T-helper 1 cell treated with Interleukin-12 subunit alpha and Interleukin-12 subunit beta and Interleukin-4 antibody, amounts not matched to agents 30 ng/mL and 1 ng/mL, for 36 hours (primary cell): ENCODE measurements at regions not wholly inside any gene's neighbourhood (a gene's known extent, or its start where the extent isn't known, plus 50 kb on each side); places are given as distances from the start of the nearest gene placed in this dataset.
"Not testable (repeated sequence)": the region's sequence is repeated elsewhere in the genome, so short reads cannot be mapped to it uniquely, and the experiment has no call there.

Source experiments
- intact Hi-C: fragments of 100-400 bp; cut with micrococcal nuclease; formaldehyde crosslinking; loops from one replicate; pipeline ENCODE4 v1.15.1; 2024

DNA sequence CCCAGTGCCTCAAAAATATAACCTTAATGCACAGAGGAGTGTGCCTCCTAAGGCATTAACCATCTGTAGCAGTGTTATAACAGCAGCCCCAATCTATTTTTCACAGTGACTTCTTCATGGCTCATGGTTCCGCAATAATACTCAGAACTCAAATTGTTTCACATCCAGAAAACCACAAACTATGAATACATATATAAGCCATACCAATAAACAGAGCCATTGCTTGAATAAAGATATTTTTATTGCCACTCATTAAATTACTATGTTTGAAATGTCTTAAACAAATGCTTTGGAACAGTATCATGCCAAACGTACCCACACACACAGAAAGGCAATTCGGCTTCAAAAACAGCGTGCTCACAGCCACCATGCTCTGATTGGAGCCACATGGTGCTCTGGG, 629.3 kb upstream of the NRP1 start:
- intact Hi-C loops, result no loop called here

DNA sequence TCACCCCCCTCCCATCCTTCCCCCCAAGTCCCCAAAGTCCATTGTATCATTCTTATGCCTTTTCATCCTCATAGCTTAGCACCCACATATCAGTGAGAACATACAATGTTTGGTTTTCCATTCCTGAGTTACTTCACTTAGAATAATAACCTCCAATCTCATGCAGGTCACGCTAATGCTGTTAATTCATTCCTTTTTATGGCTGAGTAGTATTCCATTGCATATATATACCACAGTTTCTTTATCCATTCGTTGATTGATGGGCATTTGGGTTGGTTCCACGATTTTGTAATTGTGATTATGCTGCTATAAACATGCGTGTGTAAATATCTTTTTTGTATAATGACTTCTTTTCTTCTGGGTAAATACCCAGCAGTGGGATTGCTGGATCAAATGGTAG, 621.9 kb upstream of the NRP1 start:
- intact Hi-C loops, result not testable (repeated sequence)

DNA sequence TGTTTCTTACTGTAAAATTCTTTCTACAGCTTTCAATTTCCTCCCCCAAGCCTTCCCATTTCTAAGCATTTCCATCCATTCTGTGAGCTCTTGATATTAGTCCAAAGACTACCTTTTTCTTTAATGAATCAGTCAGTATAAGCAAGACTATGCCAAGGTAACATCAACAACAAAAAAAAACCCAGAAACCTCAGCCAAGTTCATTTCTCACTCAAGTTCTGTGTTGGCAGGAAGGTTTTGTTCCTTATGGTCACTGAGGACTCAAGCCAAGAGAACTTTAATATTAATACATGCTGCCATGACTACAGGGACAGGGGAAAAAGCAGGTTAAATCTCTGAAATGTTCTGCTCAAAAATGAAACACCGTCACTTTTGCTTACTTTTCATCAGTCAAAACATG, 621.2 kb upstream of the NRP1 start:
- intact Hi-C loops, result no loop called here

DNA sequence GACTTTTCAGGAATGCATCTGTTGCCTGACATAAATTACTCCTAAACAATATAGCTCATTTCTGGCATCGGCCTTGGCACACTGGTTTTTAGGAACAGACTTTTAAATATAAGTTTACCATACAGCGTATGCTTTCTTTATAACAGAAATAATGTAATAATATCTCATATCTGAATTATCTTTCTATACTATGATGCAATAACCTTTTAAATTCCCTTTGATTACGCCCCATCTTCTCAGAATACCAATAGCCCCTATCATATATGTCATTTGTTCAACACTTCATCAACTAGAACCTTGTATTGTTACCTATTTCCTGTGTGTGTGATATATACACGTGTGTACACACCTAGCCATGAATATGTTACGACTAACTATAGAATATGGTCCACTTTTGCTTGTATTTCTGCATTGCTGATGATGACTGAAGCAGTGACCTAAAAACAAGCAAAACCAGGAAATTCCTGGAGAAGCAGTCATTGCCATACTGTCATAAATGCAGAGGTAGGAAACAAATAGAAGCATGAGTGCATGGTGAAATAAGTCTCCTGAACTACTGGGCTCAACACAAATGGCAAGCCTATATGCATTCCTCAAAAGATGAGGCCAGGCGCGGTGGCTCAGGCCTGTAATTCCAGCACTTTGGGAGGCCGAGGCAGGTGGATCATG, 618.4 kb upstream of the NRP1 start:
- intact Hi-C loops, result no loop called here

DNA sequence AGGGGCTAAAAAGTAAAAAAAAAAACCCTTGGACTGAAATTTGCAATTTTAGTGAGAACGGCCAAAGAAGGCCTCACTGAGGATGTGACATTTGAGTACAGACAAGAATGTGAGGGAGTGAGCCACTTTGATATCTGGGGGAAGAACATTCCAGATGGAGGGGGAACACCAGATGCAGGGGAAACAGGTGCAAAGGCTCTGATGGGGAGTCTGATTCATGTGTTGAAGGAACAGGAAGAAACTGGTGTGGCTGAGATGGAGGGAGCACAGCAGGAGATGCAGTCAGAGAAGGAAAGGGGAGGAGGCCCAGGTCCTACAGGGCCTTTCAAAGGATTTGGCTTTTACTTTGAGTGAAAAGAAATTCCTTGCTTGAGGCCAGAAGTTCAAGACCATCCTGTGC, 615.7 kb upstream of the NRP1 start:
- intact Hi-C loops, result no loop called here

DNA sequence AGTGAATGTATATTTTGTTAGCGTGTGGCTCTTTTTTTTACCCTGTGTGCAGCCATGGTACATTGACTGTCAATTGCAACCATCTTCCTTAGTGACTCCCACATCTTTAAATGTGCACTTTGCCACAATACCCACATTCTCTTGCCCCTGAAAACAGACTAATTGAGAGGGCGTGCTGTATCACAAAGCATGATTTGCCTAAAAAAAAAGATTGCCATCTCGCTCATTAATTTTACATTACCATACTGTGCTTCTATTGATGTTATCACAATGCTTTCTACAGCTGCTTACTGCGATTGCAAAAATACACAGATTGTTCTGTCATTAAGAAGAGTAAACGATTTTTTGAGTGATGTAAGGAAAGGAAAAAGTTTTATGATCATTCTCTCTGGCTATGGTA, 613.1 kb upstream of the NRP1 start:
- intact Hi-C loops, result no loop called here

DNA sequence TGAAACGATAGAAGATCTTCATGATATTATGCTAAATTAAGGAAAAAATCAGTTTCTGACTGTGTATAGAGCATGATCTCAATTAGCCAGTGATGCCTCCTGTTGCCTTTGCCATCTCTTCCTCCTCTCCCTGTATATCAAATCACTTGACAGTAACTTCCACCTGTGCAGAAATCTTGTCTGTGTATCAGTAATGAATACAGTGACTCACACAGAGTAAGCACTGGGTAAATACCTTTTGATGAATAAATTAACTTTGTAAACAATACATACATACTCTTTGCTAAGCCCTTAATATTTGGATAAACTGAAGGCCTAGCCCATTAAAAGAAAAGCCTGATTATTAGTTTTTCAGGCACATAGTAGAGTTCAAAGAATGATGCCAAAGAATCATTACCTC, 610.6 kb upstream of the NRP1 start:
- intact Hi-C loops, result no loop called here

DNA sequence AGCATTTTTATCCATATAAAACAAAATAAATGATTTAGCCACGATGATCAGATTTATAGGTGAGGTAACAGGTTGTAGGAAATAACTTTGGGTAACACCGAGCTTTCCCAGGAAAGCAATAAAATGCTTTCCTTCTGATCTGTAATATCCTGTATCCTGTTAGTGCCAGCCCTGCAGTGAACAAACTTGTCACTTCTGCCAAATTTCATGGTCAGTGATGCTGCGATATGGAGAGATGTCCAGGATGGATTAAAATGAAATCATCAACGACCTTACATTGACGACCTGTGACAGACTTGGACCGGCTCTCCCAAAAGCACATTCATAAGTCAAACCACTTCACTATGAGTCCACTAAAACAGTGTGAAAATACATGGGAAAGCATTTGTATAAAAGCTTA, 608.0 kb upstream of the NRP1 start:
- intact Hi-C loops, result no loop called here

DNA sequence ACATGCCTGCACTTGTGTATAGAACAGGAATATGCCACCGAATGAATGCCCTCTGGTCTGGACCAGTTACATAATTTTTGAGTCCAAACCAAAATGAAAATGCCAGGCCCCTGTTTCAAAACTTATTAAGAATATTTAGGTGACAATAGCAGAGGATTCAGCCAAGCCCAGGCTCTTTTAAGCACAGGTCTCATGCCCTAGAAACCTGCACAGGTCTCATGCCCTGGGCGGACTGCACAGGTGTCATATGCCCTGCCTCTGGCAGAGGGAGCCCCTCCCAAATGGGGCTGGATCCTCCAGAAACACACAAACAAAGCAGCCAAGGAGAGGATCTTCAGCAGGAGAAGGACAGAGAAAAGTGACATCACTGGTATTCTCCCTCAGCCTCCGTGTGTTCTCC, 605.4 kb upstream of the NRP1 start:
- intact Hi-C loops, result no loop called here

DNA sequence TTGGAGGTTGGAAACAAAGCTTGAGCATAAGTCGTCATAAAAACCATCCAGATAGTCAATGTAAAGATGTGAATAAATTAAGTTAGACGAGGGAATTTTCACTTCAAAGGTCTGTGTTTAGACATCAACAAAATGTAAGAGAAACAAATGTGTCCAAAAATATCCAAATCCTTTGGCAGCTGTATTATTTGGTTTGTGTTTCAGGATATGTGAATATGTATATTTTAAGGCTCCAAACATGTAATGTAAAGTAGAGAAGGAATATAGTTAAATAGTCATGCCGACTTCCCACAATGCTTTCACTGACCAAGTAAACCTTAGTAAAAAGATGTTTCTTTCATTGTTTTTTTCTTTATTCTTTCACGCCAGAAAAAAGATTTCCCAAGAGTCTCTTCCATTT, 604.9 kb upstream of the NRP1 start:
- intact Hi-C loops, result no loop called here

DNA sequence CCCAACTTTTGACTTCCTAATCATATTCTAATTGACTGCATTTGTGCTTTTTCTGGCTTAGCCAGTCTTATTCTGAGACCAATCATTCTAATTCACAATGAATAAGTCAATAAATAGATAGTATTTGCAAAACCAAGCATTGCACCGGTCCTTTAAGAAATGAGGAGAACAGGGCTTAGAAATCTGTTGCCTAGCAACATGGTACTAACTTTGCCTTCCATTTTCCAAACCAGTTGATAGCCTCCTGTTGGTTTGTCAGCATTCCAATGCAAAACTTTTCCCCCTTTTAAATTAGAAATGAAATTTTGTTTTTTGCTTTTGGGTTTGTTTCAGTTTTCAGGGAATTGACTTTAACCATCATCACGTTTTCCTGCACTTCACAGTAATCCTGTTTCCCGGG, 603.5 kb upstream of the NRP1 start:
- intact Hi-C loops, result no loop called here

DNA sequence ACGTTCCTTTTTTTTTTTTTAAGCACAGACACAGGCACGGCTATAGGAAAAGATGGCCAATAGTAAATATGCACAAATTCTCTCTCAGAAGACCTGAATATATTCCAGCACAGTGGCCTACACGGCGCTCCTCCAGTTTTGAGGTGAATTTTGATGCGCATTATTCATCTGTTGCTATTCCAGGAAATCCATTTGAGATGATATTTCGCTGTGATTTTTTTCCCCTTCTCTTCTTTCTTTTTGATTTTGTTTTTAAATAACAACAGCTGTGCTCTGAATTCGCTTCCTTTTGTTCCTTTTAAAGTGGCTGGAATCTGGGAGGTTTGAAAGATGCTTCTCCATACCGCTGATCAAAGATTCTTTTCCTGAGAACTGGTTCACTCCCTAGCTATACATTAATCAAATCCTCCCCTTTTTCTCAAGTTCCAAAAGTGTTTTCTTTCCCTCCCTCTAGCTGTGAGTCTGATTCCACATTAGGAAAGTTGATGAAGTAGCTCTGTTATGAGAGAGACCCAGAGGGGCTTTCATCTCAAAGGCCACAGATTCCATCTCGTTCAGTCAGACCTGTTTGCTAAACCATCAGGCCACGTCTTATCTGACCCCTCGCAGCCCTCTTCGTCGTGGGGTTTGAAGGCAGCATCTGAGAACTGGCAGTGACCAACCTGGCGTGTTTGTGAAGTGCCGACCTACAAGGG, 602.7 kb upstream of the NRP1 start:
- intact Hi-C loops, result no loop called here

DNA sequence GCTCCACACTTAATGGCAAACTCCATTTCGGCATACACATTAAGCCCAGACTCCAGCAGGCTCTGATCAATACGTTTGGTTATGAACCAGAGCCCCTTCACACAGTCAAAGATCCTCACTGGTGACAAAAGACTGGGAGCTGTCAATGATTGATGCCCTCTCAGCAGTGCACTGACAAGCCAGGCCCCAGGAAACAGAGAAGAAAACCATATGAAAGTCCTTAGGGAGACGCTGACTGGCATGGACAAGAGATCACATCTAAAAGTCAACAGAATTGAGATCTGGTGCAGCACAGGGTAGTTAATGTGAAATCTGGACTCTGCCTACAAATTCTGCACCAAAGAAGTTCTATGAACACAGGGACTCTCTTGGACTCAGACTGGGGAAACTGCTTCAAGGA, 600.9 kb upstream of the NRP1 start:
- intact Hi-C loops, result no loop called here

DNA sequence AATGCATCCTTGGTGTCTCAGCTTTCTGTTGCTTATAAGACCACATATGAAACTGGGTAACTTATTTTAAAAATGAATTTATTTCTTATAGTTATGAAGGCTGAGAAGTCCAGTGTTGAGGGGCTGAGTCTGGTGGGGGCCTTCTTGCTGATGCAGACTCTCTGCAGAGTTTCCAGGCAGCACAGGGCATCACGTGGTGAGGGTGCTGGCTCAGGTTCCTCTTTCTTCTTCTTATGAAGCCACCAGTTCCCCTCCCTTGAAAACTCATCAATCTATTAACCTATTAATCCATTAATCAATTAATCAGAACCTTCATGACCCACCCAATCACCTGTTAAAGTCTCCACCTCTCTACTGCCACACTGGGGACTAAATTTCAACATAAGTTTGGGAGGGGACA, 595.6 kb upstream of the NRP1 start:
- intact Hi-C loops, result no loop called here

DNA sequence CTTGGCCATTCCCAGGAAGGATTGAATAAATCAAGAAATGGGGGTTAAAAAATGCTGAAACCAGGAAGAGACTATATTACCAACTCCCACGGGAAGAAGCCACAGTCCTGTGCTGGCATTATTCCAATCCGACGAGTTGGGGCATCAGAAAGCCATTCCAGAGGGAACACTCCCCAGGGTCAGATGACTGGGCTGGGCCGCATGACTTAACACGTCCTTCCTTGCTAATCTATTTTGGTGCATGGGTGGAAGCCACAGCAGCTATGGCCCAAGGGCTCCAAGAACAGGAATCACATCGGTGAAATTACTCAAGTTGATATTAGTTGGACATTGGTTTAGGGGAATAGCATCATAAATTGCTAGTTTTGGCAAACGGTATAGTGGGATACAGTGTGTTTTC, 592.9 kb upstream of the NRP1 start:
- intact Hi-C loops, result no loop called here

DNA sequence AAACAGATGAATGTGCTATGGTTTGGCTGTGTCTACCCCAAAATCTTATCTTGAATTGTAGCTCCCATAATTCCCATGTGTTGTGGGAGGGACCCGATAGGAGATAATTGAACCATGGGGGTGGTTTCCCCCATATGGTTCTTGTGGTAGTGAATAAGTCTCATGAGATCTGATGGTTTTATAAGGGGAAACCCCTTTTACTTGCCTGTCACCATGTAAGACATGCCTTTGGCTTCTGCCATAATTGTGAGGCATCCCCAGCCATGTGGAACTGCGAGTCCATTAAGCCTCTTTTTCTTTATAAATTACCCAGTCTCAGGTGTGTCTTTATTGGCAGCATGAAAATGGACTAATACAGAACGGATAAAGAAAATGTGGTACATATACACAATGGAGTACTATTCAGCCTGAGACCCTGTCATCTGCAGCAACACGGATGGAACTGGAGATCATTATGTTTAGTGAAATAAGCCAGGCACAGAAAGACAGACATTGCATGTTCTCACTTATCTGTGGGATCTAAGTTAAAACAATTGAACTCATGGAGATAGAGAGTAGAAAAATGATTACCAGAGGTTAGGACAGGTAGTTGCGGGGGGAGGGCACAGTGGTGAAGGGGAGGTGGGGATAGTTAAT, 587.6 kb upstream of the NRP1 start:
- intact Hi-C loops, result no loop called here

DNA sequence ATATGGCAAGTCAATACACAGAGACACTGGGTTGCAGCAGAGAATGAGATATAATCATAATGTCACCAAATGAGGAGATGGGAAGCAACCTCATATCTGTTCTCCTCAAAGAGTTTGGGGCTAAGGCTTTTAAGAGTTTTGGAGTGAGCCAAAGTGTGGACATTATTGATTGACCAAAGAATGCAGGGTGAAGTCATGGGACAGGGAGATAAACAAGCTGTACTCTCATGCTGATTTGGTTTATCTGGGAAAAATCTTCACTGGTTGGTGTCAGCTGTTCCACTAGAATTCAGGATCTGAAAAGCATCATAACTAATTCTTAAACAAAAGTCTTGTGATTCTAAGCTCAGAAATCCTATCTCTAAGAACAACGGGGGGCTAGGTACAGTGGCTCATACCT, 585.9 kb upstream of the NRP1 start:
- intact Hi-C loops, result no loop called here

DNA sequence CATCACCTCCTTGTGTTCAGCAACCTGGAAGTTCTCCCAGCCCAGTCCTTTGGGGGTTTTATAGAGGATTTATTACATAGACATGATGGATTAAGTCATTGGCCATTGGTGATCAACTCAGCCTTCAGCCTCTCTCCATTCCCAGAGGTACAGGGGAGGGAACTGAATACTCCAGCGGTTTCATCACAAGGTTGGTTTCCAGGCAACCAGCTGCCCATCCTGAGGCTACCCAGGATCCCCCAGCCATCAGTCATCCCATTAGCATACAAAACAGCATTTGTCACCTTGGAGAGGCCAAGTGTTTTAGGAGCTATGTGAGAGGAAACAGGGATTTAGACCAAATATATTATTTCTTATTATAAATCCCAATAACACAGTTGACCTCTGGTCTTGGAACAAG, 584.8 kb upstream of the NRP1 start:
- intact Hi-C loops, result no loop called here

DNA sequence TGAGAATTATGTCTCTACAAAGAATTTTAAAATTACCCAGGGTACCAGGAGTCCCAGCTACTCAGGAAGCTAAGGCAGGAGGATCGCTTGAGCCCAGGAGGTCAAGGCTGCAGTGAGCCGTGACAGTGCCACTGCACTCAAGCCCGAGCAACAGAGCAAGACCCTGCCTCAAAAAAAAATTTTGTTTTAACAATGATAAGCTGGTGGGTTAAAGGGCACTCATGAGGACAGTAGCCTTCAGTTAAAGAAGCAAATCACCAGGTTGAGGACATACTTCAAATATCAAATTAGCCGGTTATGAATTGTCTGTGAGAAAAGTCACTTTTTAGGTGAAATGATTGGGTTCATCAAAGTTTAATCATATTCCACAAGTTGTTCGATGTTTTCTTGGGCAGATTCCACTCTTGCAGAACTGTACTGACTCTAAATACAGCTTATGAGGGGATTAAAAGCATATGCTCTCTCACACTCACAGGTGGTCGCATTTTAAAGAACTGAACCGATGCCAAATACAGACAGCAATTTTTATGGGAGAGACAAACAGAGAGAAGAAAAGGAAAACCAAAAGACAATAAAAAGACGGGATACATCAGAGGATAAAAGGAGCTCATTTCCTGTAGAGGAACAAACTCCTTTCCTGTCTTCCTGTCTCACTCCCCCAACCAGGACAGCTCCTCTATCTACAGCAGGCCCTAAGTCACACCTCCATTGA, 582.8 kb upstream of the NRP1 start:
- intact Hi-C loops, result no loop called here

DNA sequence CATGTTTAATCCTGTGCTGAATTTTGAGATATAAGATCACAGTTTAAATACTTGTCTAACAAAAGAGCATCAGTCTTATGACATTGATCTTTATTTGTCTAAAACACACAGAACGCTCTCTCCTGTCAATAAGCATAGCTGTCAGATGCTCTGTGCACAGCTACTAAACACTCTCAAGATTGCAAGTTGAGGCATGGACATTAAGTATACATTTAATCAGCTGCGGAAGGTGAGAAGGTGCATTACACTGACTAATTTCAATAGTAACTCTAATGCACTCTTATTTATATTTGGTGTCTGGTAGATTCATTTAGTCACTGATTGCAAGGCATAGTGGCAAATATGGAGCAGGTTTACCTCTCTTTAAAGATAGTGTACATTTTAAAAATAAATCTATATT, 580.3 kb upstream of the NRP1 start:
- intact Hi-C loops, result no loop called here

DNA sequence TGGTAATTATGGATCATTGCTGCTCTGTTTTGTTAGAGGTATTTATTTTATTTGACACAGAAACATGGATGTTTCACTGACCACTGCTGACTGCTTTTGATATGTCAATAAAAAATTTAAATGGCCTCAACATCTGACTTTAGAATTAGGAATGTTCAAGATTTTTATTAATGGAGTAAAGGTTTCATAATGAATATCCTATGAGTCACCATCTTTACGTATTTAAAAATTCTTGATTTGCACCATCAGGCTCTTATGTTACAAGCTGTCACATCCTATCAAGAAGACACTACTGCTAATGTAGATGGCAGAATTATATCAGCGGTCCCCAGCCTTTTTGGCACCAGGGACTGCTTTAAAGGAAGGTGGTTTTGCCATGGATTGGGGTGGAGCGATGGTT, 578.7 kb upstream of the NRP1 start:
- intact Hi-C loops, result no loop called here

DNA sequence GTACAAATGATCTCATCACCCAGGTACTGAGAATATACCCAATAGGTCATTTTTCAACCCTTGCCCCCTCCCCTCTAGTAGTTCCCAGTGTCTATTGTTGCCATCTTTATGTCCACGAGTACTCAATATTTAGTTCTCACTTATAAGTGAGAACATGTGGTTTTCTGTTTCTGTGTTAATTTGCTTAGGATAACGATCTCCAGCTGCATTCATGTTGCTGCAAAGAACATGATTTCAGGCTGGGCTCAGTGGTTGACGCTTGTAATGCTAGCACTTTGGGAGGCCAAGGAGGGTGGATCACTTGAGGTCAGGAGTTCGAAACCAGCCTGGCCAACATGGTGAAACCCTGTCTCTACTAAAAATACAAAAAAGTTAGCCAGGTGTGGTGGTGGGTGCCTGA, 575.0 kb upstream of the NRP1 start:
- intact Hi-C loops, result not testable (repeated sequence)
